ENCODE measurements at regions not wholly inside any gene's neighbourhood (a gene's known extent, or its start where the extent isn't known, plus 50 kb on each side); places are given as distances from the start of the nearest gene placed in this dataset.

DNA sequence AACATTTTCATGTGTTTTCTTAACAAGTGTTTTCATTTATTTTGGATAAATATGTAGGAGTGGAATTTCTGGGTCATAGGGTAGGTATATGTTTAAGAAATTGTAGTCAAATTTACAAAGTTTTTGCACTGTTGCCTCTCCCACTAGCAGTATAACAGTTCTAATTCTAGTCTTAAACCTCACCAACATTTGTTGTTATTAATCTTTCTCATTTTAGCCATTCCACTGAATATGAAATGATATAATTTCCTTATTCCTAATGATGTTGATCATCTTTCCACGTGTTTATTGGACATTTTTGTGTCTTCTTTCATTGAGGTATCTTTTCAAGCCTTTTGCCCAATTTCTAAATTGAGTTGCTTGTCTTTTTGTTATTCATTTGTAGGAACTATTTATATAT lies 62.0 kb downstream of the C11orf91 start:
- TF ChIP-seq, protein P1, sequence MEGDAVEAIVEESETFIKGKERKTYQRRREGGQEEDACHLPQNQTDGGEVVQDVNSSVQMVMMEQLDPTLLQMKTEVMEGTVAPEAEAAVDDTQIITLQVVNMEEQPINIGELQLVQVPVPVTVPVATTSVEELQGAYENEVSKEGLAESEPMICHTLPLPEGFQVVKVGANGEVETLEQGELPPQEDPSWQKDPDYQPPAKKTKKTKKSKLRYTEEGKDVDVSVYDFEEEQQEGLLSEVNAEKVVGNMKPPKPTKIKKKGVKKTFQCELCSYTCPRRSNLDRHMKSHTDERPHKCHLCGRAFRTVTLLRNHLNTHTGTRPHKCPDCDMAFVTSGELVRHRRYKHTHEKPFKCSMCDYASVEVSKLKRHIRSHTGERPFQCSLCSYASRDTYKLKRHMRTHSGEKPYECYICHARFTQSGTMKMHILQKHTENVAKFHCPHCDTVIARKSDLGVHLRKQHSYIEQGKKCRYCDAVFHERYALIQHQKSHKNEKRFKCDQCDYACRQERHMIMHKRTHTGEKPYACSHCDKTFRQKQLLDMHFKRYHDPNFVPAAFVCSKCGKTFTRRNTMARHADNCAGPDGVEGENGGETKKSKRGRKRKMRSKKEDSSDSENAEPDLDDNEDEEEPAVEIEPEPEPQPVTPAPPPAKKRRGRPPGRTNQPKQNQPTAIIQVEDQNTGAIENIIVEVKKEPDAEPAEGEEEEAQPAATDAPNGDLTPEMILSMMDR (IDR thresholded peaks at IDR 0.05; ENCODE audit: low read depth, low read length): no peak
- DNase-seq (ENCODE audit: low read depth in 2 of 2): no peak
- H3K4me3 ChIP-seq (replicated peaks in 1 of 2; ENCODE audit: low read depth in 2 of 2, low read length in 2 of 2): no peak overlapping the region

DNA sequence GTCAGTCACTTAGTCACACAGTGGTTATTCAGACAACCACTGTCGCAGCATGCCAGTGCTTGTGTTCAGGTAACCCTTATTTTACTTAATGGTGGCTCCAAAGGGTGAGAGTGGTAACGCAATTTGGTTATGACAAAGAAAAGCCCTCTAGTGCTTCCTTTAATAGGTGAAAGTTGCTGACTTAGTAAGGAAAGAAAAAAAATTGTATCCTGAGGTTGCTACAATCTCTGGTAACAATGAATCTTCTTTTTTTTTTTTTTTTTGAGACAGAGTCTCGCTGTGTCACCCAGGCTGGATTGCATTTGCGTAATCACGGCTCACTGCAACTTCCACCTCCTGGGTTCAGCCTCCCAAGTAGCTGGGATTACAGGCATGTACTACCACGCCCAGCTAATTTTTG lies 64.5 kb downstream of the C11orf91 start:
- TF ChIP-seq, protein P1 (IDR thresholded peaks at IDR 0.05; ENCODE audit: low read depth, low read length): peak; percentile 9
- no peak overlapping the region for H3K4me3 ChIP-seq (replicated peaks in 1 of 2; ENCODE audit: low read depth in 2 of 2, low read length in 2 of 2)
- peak; percentile 80 to 94 for DNase-seq (ENCODE audit: low read depth in 2 of 2)

DNA sequence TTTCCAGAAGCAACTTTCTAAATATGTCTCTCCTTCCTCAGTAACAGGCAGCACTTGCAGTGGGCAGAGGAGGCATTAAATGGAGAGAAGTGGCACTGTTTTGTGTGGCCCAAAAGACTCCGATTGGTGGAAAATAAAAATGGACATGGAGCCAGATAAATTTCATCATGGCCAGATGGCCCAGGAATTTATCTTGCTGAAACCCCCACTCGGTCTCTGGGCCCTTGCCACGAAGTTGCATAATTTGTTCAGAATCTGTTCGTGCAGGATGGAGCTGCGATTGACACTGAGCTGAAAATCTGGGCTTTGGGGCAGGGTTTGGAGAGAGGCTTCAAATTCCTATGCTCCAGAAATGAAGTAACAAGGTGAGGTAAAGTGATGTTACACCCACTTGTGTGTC lies 65.5 kb downstream of the C11orf91 start:
- no peak overlapping the region for H3K4me3 ChIP-seq (replicated peaks in 1 of 2; ENCODE audit: low read depth in 2 of 2, low read length in 2 of 2)
- DNase-seq (ENCODE audit: low read depth in 2 of 2): peak; percentile 90 to 91
- TF ChIP-seq, protein P1 (IDR thresholded peaks at IDR 0.05; ENCODE audit: low read depth, low read length): no peak

DNA sequence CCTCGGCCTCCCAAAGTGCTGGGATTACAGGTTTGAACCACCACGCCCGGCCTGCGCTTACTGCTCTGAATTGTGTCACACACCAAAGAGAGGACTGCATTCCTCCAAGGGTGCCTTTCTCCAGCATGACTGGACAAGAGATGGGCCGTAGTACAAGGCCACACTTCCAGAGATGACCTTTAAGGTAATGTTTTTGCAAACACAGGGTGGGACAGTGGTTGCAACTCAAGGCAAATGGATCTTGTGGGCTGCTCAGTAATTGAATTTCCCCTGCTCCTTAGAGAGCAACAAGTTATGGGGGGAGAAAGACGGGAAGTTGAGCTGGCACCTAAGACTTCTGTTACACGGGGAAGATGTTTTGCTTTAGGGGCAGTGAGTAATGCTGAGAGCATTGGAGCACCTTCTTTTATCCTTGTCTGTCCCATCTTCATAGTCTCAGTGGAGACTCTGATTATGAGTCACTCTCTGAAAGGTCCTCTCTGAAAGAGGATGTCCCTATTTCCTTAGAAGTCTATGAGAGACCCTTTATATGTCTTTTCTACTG lies 66.3 kb downstream of the C11orf91 start:
- peak in 1 of 2 donors; percentile 82 for DNase-seq (ENCODE audit: low read depth in 2 of 2)
- TF ChIP-seq, protein P1 (IDR thresholded peaks at IDR 0.05; ENCODE audit: low read depth, low read length): no peak
- no peak overlapping the region for H3K4me3 ChIP-seq (replicated peaks in 1 of 2; ENCODE audit: low read depth in 2 of 2, low read length in 2 of 2)

DNA sequence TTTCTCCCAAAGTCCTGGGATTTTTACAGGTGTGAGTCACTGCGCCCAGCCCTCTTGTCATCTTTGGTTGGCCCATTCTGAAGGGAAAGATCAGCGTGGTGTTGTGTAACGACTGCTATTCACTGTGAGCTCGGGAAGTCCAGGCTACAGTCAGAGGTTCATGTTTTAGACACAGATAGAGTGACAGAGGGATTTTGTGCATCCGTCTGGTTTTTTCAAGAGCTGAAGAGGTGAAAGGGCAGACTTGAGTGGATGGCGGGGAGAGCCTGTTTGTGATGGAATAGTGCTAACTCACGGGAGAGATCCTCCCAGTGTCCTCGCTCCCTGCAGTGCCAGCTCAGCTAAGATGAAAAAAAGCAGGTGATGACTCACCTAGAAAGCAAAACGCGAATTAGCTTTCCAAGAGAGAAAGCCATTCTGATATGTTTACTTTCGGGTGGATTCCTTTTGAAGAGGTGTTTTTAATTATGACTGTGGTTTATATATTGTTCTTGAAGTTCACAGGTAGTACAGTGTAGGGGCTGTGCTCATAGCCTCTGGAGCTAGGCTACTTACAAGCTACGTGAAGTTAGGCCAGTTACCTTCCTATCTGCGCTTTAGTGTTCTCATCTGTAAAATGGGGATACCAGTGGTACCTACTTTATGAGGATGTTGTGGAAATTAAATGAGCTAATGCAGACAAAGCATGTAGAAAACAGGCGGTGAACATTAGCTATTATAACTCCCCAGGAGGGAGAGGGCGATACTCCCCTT lies 67.2 kb downstream of the C11orf91 start:
- peak; percentile 49 to 93 for DNase-seq (ENCODE audit: low read depth in 2 of 2)
- TF ChIP-seq, protein P1 (IDR thresholded peaks at IDR 0.05; ENCODE audit: low read depth, low read length): no peak
- H3K4me3 ChIP-seq (replicated peaks in 1 of 2; ENCODE audit: low read depth in 2 of 2, low read length in 2 of 2): no peak overlapping the region

DNA sequence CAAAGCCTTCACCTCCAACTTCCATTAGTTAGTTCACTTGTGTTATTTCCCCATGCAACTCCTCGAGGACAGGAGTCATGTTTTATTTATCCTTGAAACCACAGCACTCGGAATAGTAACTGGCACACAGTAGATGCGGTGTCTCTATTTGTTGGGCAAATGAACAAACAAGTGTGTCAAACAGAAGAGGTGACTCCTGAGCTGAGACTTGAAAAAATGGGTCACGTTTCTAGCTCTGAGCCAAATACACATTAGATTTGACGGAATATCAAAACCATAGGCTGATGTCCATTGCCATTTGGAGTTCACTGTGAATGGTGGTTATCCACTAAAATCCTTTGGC lies 68.9 kb downstream of the C11orf91 start:
- DNase-seq (ENCODE audit: low read depth in 2 of 2): no peak
- TF ChIP-seq, protein P1 (IDR thresholded peaks at IDR 0.05; ENCODE audit: low read depth, low read length): no peak

More for the DNA sequence above, 68.9 kb downstream of the C11orf91 start:
- H3K4me3 ChIP-seq (replicated peaks in 1 of 2; ENCODE audit: low read depth in 2 of 2, low read length in 2 of 2): no peak overlapping the region
